Endometrium (tissue), 2 donors: ENCODE measurements at regions not wholly inside any gene's neighbourhood (a gene's known extent, or its start where the extent isn't known, plus 50 kb on each side); places are given as distances from the start of the nearest gene placed in this dataset.

Experiments used
- FAIRE-seq: peaks from 2 replicates; lab custom pipeline; 2012; peaks lifted over from hg19 to GRCh38; lab: Jason Lieb, UNC
- donor health status: control.
- donor health status: control.

- FAIRE-seq = no peak
Observed at GRCh38 chr5:153006681-153007080, 483.8 kb upstream of the GRIA1 start.

GRCh38 chr5:153014194-153014593 lies 476.3 kb upstream of the GRIA1 start:
- no peak for FAIRE-seq

GRCh38 chr5:153018121-153018520 lies 472.3 kb upstream of the GRIA1 start:
- no peak for FAIRE-seq

GRCh38 chr5:153030755-153031725 lies 459.4 kb upstream of the GRIA1 start:
- no peak for FAIRE-seq

GRCh38 chr5:153039501-153039900 lies 451.0 kb upstream of the GRIA1 start:
- FAIRE-seq = no peak

- no peak for FAIRE-seq
Observed at GRCh38 chr5:153043886-153044285, 446.6 kb upstream of the GRIA1 start.

- no peak for FAIRE-seq
Observed at GRCh38 chr5:153050496-153051179, 439.8 kb upstream of the GRIA1 start.

- no peak for FAIRE-seq
Observed at GRCh38 chr5:153066281-153066680, 424.2 kb upstream of the GRIA1 start.

- FAIRE-seq = no peak
Observed at GRCh38 chr5:153067869-153068268, 422.6 kb upstream of the GRIA1 start.

- no peak for FAIRE-seq
Observed at GRCh38 chr5:153079396-153079795, 411.1 kb upstream of the GRIA1 start.

GRCh38 chr5:153080940-153081339 lies 409.5 kb upstream of the GRIA1 start:
- no peak for FAIRE-seq

- no peak for FAIRE-seq
Observed at GRCh38 chr5:153081385-153081784, 409.1 kb upstream of the GRIA1 start.

GRCh38 chr5:153084511-153084910 lies 406.0 kb upstream of the GRIA1 start:
- no peak for FAIRE-seq

- FAIRE-seq = no peak
Observed at GRCh38 chr5:153086486-153086885, 404.0 kb upstream of the GRIA1 start.

- no peak for FAIRE-seq
Observed at GRCh38 chr5:153088538-153088937, 401.9 kb upstream of the GRIA1 start.

- no peak for FAIRE-seq
Observed at GRCh38 chr5:153094333-153094732, 396.1 kb upstream of the GRIA1 start.

GRCh38 chr5:153096381-153096780 lies 394.1 kb upstream of the GRIA1 start:
- FAIRE-seq = no peak

GRCh38 chr5:153099328-153099727 lies 391.1 kb upstream of the GRIA1 start:
- FAIRE-seq = no peak

GRCh38 chr5:153101235-153102180 lies 389.0 kb upstream of the GRIA1 start:
- FAIRE-seq = no peak

GRCh38 chr5:153116916-153117315 lies 373.6 kb upstream of the GRIA1 start:
- no peak for FAIRE-seq

- no peak for FAIRE-seq
Observed at GRCh38 chr5:153118018-153118417, 372.5 kb upstream of the GRIA1 start.

- no peak for FAIRE-seq
Observed at GRCh38 chr5:153122403-153122802, 368.1 kb upstream of the GRIA1 start.
